ENCODE measurements at regions not wholly inside any gene's neighbourhood (a gene's known extent, or its start where the extent isn't known, plus 50 kb on each side); places are given as distances from the start of the nearest gene placed in this dataset.

GRCh38 chr18:11276678-11277077, 127.3 kb upstream of the PIEZO2 start:
- DNase-seq (no peak), ATAC-seq (ENCODE audit: low FRiP score) (no peak)
- H3K4me3 ChIP-seq (ENCODE audit: low read length in 2 of 2) = no peak overlapping the region
- intact Hi-C loops (cut with DNase I) = no loop called here
- H3K27me3 ChIP-seq (ENCODE audit: control insufficient read depth in 1 of 2, insufficient read depth in 2 of 2, low read length in 1 of 2) = no peaks in the 10 kb centered on the region
- no peak overlapping the region for H3K27ac ChIP-seq (ENCODE audit: low read depth in 1 of 2, low read length in 2 of 2)
- no peaks in the 10 kb centered on the region for H3K36me3 ChIP-seq (ENCODE audit: control insufficient read depth in 1 of 2, insufficient read depth in 2 of 2, low read length in 1 of 2)
- 91 to 97% methylated on average over 2 of the region's 2 CpGs for WGBS, 2 donors
- H3K9me3 ChIP-seq (ENCODE audit: control insufficient read depth, low read length) = no peaks in the 10 kb centered on the region
- no peaks in the 10 kb centered on the region for H3K4me1 ChIP-seq (ENCODE audit: control insufficient read depth in 1 of 2, insufficient read depth in 2 of 2, low read length in 2 of 2)

- WGBS, 2 donors = 96 to 97% methylated on average over 6 of the region's 6 CpGs
- no peak for ATAC-seq (ENCODE audit: low FRiP score)
- Histone ChIP-seq H3K9me3 (ENCODE audit: control insufficient read depth, low read length) (no peaks in the 10 kb centered on the region), H3K36me3 (ENCODE audit: control insufficient read depth in 1 of 2, insufficient read depth in 2 of 2, low read length in 1 of 2) (no peaks in the 10 kb centered on the region), H3K27ac (ENCODE audit: low read depth in 1 of 2, low read length in 2 of 2) (no peak overlapping the region), H3K4me1 (ENCODE audit: control insufficient read depth in 1 of 2, insufficient read depth in 2 of 2, low read length in 2 of 2) (no peaks in the 10 kb centered on the region), H3K4me3 (ENCODE audit: low read length in 2 of 2) (no peak overlapping the region), H3K27me3 (ENCODE audit: control insufficient read depth in 1 of 2, insufficient read depth in 2 of 2, low read length in 1 of 2) (no peaks in the 10 kb centered on the region)
- no peak for DNase-seq
- intact Hi-C loops (cut with DNase I) = no loop called here
Observed at GRCh38 chr18:11274144-11274794, 124.9 kb upstream of the PIEZO2 start.

- no peaks in the 10 kb centered on the region for H3K4me1 ChIP-seq (ENCODE audit: control insufficient read depth in 1 of 2, insufficient read depth in 2 of 2, low read length in 2 of 2)
- ATAC-seq (ENCODE audit: low FRiP score) (no peak), DNase-seq (no peak)
- H3K4me3 ChIP-seq (ENCODE audit: low read length in 2 of 2) = no peak overlapping the region
- WGBS, 2 donors = 81 to 84% methylated on average over 7 of the region's 7 CpGs
- intact Hi-C loops (cut with DNase I) = no loop called here
- H3K27ac ChIP-seq (ENCODE audit: low read depth in 1 of 2, low read length in 2 of 2) = no peak overlapping the region
- H3K36me3 ChIP-seq (ENCODE audit: control insufficient read depth in 1 of 2, insufficient read depth in 2 of 2, low read length in 1 of 2) = no peaks in the 10 kb centered on the region
- no peaks in the 10 kb centered on the region for H3K27me3 ChIP-seq (ENCODE audit: control insufficient read depth in 1 of 2, insufficient read depth in 2 of 2, low read length in 1 of 2)
- no peaks in the 10 kb centered on the region for H3K9me3 ChIP-seq (ENCODE audit: control insufficient read depth, low read length)
Observed at GRCh38 chr18:11272516-11272915, 123.1 kb upstream of the PIEZO2 start.

- Histone ChIP-seq H3K27ac (ENCODE audit: low read depth in 1 of 2, low read length in 2 of 2) (no peak overlapping the region), H3K4me1 (ENCODE audit: control insufficient read depth in 1 of 2, insufficient read depth in 2 of 2, low read length in 2 of 2) (no peaks in the 10 kb centered on the region), H3K27me3 (ENCODE audit: control insufficient read depth in 1 of 2, insufficient read depth in 2 of 2, low read length in 1 of 2) (no peaks in the 10 kb centered on the region), H3K4me3 (ENCODE audit: low read length in 2 of 2) (no peak overlapping the region), H3K36me3 (ENCODE audit: control insufficient read depth in 1 of 2, insufficient read depth in 2 of 2, low read length in 1 of 2) (no peaks in the 10 kb centered on the region), H3K9me3 (ENCODE audit: control insufficient read depth, low read length) (no peaks in the 10 kb centered on the region)
- WGBS, 2 donors = 60 to 63% methylated on average over 3 of the region's 3 CpGs
- no peak for DNase-seq
- no peak for ATAC-seq (ENCODE audit: low FRiP score)
- intact Hi-C loops (cut with DNase I) = no loop called here
Observed at GRCh38 chr18:11271954-11272353, 122.6 kb upstream of the PIEZO2 start.

GRCh38 chr18:11269257-11269656, 119.9 kb upstream of the PIEZO2 start:
- H3K27me3 ChIP-seq (ENCODE audit: control insufficient read depth in 1 of 2, insufficient read depth in 2 of 2, low read length in 1 of 2) = no peaks in the 10 kb centered on the region
- H3K36me3 ChIP-seq (ENCODE audit: control insufficient read depth in 1 of 2, insufficient read depth in 2 of 2, low read length in 1 of 2) = no peaks in the 10 kb centered on the region
- no peaks in the 10 kb centered on the region for H3K9me3 ChIP-seq (ENCODE audit: control insufficient read depth, low read length)
- no peaks in the 10 kb centered on the region for H3K4me1 ChIP-seq (ENCODE audit: control insufficient read depth in 1 of 2, insufficient read depth in 2 of 2, low read length in 2 of 2)
- DNase-seq = no peak
- peak; percentile 40 for ATAC-seq (ENCODE audit: low FRiP score)
- WGBS, 2 donors = 11 to 15% methylated on average over 8 of the region's 8 CpGs
- no peak overlapping the region for H3K27ac ChIP-seq (ENCODE audit: low read depth in 1 of 2, low read length in 2 of 2)
- intact Hi-C loops (cut with DNase I) = no loop called here
- peak overlapping the region in 1 of 2 donors; percentile 11 for H3K4me3 ChIP-seq (ENCODE audit: low read length in 2 of 2)

- no peak overlapping the region for H3K27ac ChIP-seq (ENCODE audit: low read depth in 1 of 2, low read length in 2 of 2)
- ATAC-seq (ENCODE audit: low FRiP score) (peak; percentile 75), DNase-seq (no peak)
- 3 to 6% methylated on average over 9 of the region's 9 CpGs for WGBS, 2 donors
- intact Hi-C loops (cut with DNase I) = no loop called here
- peak overlapping the region in 1 of 2 donors; percentile 11 for H3K4me3 ChIP-seq (ENCODE audit: low read length in 2 of 2)
- no peaks in the 10 kb centered on the region for H3K27me3 ChIP-seq (ENCODE audit: control insufficient read depth in 1 of 2, insufficient read depth in 2 of 2, low read length in 1 of 2)
- H3K9me3 ChIP-seq (ENCODE audit: control insufficient read depth, low read length) = peaks cover 1% of the 10 kb centered on the region
- no peaks in the 10 kb centered on the region for H3K36me3 ChIP-seq (ENCODE audit: control insufficient read depth in 1 of 2, insufficient read depth in 2 of 2, low read length in 1 of 2)
- H3K4me1 ChIP-seq (ENCODE audit: control insufficient read depth in 1 of 2, insufficient read depth in 2 of 2, low read length in 2 of 2) = no peaks in the 10 kb centered on the region
Observed at GRCh38 chr18:11268741-11269233, 119.4 kb upstream of the PIEZO2 start.

- DNase-seq (no peak), ATAC-seq (ENCODE audit: low FRiP score) (no peak)
- intact Hi-C loops (cut with DNase I) = no loop called here
- peaks cover 2% of the 10 kb centered on the region for H3K9me3 ChIP-seq (ENCODE audit: control insufficient read depth, low read length)
- no peaks in the 10 kb centered on the region for H3K27me3 ChIP-seq (ENCODE audit: control insufficient read depth in 1 of 2, insufficient read depth in 2 of 2, low read length in 1 of 2)
- no peaks in the 10 kb centered on the region for H3K36me3 ChIP-seq (ENCODE audit: control insufficient read depth in 1 of 2, insufficient read depth in 2 of 2, low read length in 1 of 2)
- H3K27ac ChIP-seq (ENCODE audit: low read depth in 1 of 2, low read length in 2 of 2) = no peak overlapping the region
- 55 to 59% methylated on average over 2 of the region's 2 CpGs for WGBS, 2 donors
- H3K4me3 ChIP-seq (ENCODE audit: low read length in 2 of 2) = no peak overlapping the region
- H3K4me1 ChIP-seq (ENCODE audit: control insufficient read depth in 1 of 2, insufficient read depth in 2 of 2, low read length in 2 of 2) = no peaks in the 10 kb centered on the region
Observed at GRCh38 chr18:11268153-11268552, 118.8 kb upstream of the PIEZO2 start.

GRCh38 chr18:11266781-11267480, 117.6 kb upstream of the PIEZO2 start:
- no peaks in the 10 kb centered on the region for H3K4me1 ChIP-seq (ENCODE audit: control insufficient read depth in 1 of 2, insufficient read depth in 2 of 2, low read length in 2 of 2)
- no peak overlapping the region for H3K4me3 ChIP-seq (ENCODE audit: low read length in 2 of 2)
- ATAC-seq (ENCODE audit: low FRiP score) (no peak), DNase-seq (no peak)
- H3K27me3 ChIP-seq (ENCODE audit: control insufficient read depth in 1 of 2, insufficient read depth in 2 of 2, low read length in 1 of 2) = no peaks in the 10 kb centered on the region
- H3K27ac ChIP-seq (ENCODE audit: low read depth in 1 of 2, low read length in 2 of 2) = no peak overlapping the region
- no peaks in the 10 kb centered on the region for H3K36me3 ChIP-seq (ENCODE audit: control insufficient read depth in 1 of 2, insufficient read depth in 2 of 2, low read length in 1 of 2)
- H3K9me3 ChIP-seq (ENCODE audit: control insufficient read depth, low read length) = peaks cover 2% of the 10 kb centered on the region
- 34 to 45% methylated on average over 10 of the region's 10 CpGs for WGBS, 2 donors
- intact Hi-C loops (cut with DNase I) = no loop called here

- Histone ChIP-seq H3K4me3 (ENCODE audit: low read length in 2 of 2) (no peak overlapping the region), H3K27ac (ENCODE audit: low read depth in 1 of 2, low read length in 2 of 2) (no peak overlapping the region), H3K27me3 (ENCODE audit: control insufficient read depth in 1 of 2, insufficient read depth in 2 of 2, low read length in 1 of 2) (no peaks in the 10 kb centered on the region), H3K36me3 (ENCODE audit: control insufficient read depth in 1 of 2, insufficient read depth in 2 of 2, low read length in 1 of 2) (no peaks in the 10 kb centered on the region), H3K9me3 (ENCODE audit: control insufficient read depth, low read length) (peaks cover 5% of the 10 kb centered on the region), H3K4me1 (ENCODE audit: control insufficient read depth in 1 of 2, insufficient read depth in 2 of 2, low read length in 2 of 2) (no peaks in the 10 kb centered on the region)
- intact Hi-C loops (cut with DNase I) = no loop called here
- DNase-seq = no peak
- no peak for ATAC-seq (ENCODE audit: low FRiP score)
- 76 to 81% methylated on average over 2 of the region's 2 CpGs for WGBS, 2 donors
Observed at GRCh38 chr18:11261486-11261885, 112.1 kb upstream of the PIEZO2 start.
